ENCODE measurements at regions not wholly inside any gene's neighbourhood (a gene's known extent, or its start where the extent isn't known, plus 50 kb on each side); places are given as distances from the start of the nearest gene placed in this dataset.

DNA sequence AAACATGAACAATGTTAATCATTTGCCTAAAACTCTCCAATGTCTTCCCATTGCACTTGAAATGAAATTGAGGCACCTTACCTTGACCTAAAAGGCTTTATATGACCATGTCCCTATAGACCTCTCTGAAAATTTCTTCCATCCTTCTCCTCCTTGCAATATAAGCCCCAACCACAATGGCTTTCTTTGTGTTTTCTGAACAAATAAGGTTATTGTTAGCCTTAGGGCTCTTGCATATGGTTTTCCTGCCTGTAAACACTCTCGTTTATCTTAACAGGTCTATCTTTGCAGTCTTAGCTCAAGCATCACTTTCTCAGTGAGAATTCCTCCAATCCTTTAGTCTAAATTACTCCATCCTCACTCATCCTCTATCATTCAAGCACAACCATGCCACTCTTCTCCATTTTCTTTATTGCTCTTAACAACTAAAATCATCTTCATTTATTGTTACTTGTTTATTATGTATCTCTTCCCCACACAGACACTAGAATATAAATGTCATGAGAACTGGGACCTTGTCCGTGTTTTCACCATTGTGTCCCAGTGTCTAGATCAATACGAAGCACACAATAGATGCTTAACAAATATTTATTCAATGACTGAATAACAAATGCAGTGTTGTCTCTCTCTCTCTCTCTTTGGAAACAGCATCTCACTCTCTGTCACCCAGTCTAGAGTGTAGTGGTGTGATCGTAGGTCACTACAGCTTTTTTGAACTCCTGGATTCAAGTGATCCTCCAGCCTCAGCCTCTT lies 129.3 kb downstream of the RDH14 start:
- H3K79me2 ChIP-seq (ENCODE audit: control insufficient read depth, low read length): no peaks in the 10 kb centered on the region
- H3K4me1 ChIP-seq (ENCODE audit: control insufficient read depth, low read length): no peaks in the 10 kb centered on the region
- no peak for TF ChIP-seq EZH2phosphoT487 (IDR thresholded peaks at IDR 0.05; ENCODE audit: borderline replicate concordance, low read length)
- TF ChIP-seq, protein P1, sequence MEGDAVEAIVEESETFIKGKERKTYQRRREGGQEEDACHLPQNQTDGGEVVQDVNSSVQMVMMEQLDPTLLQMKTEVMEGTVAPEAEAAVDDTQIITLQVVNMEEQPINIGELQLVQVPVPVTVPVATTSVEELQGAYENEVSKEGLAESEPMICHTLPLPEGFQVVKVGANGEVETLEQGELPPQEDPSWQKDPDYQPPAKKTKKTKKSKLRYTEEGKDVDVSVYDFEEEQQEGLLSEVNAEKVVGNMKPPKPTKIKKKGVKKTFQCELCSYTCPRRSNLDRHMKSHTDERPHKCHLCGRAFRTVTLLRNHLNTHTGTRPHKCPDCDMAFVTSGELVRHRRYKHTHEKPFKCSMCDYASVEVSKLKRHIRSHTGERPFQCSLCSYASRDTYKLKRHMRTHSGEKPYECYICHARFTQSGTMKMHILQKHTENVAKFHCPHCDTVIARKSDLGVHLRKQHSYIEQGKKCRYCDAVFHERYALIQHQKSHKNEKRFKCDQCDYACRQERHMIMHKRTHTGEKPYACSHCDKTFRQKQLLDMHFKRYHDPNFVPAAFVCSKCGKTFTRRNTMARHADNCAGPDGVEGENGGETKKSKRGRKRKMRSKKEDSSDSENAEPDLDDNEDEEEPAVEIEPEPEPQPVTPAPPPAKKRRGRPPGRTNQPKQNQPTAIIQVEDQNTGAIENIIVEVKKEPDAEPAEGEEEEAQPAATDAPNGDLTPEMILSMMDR (IDR thresholded peaks at IDR 0.05; ENCODE audit: low read depth, low read length, poor library complexity, severe bottlenecking): no peak

DNA sequence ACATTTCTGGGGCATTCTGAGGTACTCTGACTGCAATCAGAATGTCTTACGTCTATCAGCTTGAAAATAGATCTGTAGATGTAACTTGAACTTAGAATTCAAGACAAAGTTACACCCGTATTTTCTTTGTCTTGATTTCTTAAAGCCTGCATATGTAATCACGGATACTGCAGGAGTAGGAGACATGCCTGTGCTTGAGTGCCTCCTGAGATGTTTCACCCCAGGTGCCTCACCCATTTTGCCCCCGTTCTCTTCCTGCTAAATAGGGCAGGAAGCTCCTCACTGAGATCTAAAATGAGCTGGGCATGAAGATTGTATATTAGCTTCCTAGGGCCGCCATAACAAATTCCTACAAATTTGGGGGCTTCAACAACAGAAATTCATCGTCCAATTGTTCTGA lies 131.9 kb downstream of the RDH14 start:
- H3F3A ChIP-seq (ENCODE audit: control insufficient read depth, insufficient read depth): no peaks in the 10 kb centered on the region
- no peaks in the 10 kb centered on the region for H3K36me3 ChIP-seq (ENCODE audit: control insufficient read depth, low read length)
- no peak overlapping the region for H3K4me2 ChIP-seq (ENCODE audit: low read length)
- TF ChIP-seq, protein P1 (IDR thresholded peaks at IDR 0.05; ENCODE audit: low read depth, low read length, poor library complexity, severe bottlenecking): no peak
- no peak for TF ChIP-seq EZH2phosphoT487 (IDR thresholded peaks at IDR 0.05; ENCODE audit: borderline replicate concordance, low read length)
- H3K4me3 ChIP-seq (ENCODE audit: low read length): no peak overlapping the region
- no peaks in the 10 kb centered on the region for H3K4me1 ChIP-seq (ENCODE audit: control insufficient read depth, low read length)
- no peaks in the 10 kb centered on the region for H3K79me2 ChIP-seq (ENCODE audit: control insufficient read depth, low read length)
- no peaks in the 10 kb centered on the region for H3K27me3 ChIP-seq (ENCODE audit: control insufficient read depth, low read length)
- no peaks in the 10 kb centered on the region for H4K20me1 ChIP-seq (ENCODE audit: control insufficient read depth, insufficient read depth, low read depth, low read length)
- no peak overlapping the region for H3K27ac ChIP-seq (ENCODE audit: low read depth, low read length)
- no peaks in the 10 kb centered on the region for H3K9me3 ChIP-seq (ENCODE audit: control insufficient read depth, insufficient read depth, low read length)
- H3K9me2 ChIP-seq (replicated peaks; ENCODE audit: control insufficient read depth, low read length): no peaks in the 10 kb centered on the region

More for the DNA sequence above, 129.3 kb downstream of the RDH14 start:
- Histone ChIP-seq H3K36me3 (ENCODE audit: control insufficient read depth, low read length) (no peaks in the 10 kb centered on the region), H3K9me2 (replicated peaks; ENCODE audit: control insufficient read depth, low read length) (no peaks in the 10 kb centered on the region), H3K27ac (ENCODE audit: low read depth, low read length) (no peak overlapping the region), H3K9me3 (ENCODE audit: control insufficient read depth, insufficient read depth, low read length) (no peaks in the 10 kb centered on the region), H3K4me2 (ENCODE audit: low read length) (no peak overlapping the region), H3F3A (ENCODE audit: control insufficient read depth, insufficient read depth) (no peaks in the 10 kb centered on the region), H3K4me3 (ENCODE audit: low read length) (no peak overlapping the region), H4K20me1 (ENCODE audit: control insufficient read depth, insufficient read depth, low read depth, low read length) (no peaks in the 10 kb centered on the region), H3K27me3 (ENCODE audit: control insufficient read depth, low read length) (no peaks in the 10 kb centered on the region)

DNA sequence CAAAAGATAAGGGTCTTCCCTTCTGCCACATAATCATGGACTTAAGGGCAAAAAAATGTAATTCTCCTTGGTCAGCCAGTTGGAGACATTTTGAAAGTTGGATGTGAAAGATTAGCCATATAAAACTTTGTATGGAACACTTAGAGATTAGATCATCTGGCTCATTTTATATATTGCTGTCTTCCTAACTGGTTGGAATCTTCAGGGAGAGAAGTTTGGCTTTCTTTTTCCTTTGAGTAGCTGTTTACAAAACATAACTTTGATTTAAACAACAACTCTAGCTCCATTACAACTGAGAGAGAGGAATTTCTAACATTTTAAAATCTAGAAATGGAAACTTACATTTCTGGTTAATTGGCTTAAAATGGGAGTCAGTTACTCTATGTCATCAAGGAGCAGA lies 132.7 kb downstream of the RDH14 start:
- H3K4me2 ChIP-seq (ENCODE audit: low read length): no peak overlapping the region
- no peaks in the 10 kb centered on the region for H3K9me3 ChIP-seq (ENCODE audit: control insufficient read depth, insufficient read depth, low read length)
- H3K36me3 ChIP-seq (ENCODE audit: control insufficient read depth, low read length): no peaks in the 10 kb centered on the region
- no peaks in the 10 kb centered on the region for H3K27me3 ChIP-seq (ENCODE audit: control insufficient read depth, low read length)
- H3K9me2 ChIP-seq (replicated peaks; ENCODE audit: control insufficient read depth, low read length): no peaks in the 10 kb centered on the region
- H3K4me1 ChIP-seq (ENCODE audit: control insufficient read depth, low read length): no peaks in the 10 kb centered on the region
- TF ChIP-seq EZH2phosphoT487 (IDR thresholded peaks at IDR 0.05; ENCODE audit: borderline replicate concordance, low read length): no peak
- TF ChIP-seq, protein P1 (IDR thresholded peaks at IDR 0.05; ENCODE audit: low read depth, low read length, poor library complexity, severe bottlenecking): no peak
- H4K20me1 ChIP-seq (ENCODE audit: control insufficient read depth, insufficient read depth, low read depth, low read length): no peaks in the 10 kb centered on the region
- no peaks in the 10 kb centered on the region for H3K79me2 ChIP-seq (ENCODE audit: control insufficient read depth, low read length)
- H3K27ac ChIP-seq (ENCODE audit: low read depth, low read length): no peak overlapping the region
- no peaks in the 10 kb centered on the region for H3F3A ChIP-seq (ENCODE audit: control insufficient read depth, insufficient read depth)
- no peak overlapping the region for H3K4me3 ChIP-seq (ENCODE audit: low read length)
